ENCODE measurements at regions not wholly inside any gene's neighbourhood (a gene's known extent, or its start where the extent isn't known, plus 50 kb on each side); places are given as distances from the start of the nearest gene placed in this dataset.

DNA sequence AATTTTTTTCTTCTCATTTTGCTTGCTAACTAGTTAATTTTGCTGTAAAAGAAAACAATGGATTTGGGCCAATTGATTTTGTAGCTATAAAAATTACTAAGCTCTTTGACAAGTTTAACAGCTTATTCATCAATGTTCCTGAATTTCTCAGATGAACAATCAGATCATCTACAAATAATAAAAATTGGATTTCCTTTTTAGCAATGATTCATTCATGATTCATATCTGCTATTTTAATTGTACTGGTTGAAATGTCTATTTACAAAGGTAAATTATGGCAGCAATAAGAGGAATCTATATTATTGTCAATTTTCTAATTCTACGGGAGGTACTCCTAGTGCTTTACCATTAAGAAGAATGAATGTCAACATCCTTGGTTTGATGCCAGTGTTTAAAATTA, 178.8 kb upstream of the BTBD3 start:
- Histone ChIP-seq H3K9me3 (ENCODE audit: low read length) (no peaks in the 10 kb centered on the region), H3K4me3 (ENCODE audit: low read depth in 1 of 2, low read length in 2 of 2) (no peak overlapping the region), H3K36me3 (ENCODE audit: insufficient read depth, low read length) (no peaks in the 10 kb centered on the region), H3K27ac (ENCODE audit: low read depth, low read length) (no peak overlapping the region), H3K4me1 (ENCODE audit: insufficient read depth, low read length) (no peaks in the 10 kb centered on the region), H3K27me3 (ENCODE audit: control insufficient read depth in 1 of 2, insufficient read depth in 2 of 2, low read length in 2 of 2) (no peaks in the 10 kb centered on the region), H3K9ac (ENCODE audit: low read length) (no peak overlapping the region)

- H3K9ac ChIP-seq (ENCODE audit: low read length), result no peak overlapping the region
- H3K27ac ChIP-seq (ENCODE audit: low read depth, low read length), result no peak overlapping the region
- H3K27me3 ChIP-seq (ENCODE audit: control insufficient read depth in 1 of 2, insufficient read depth in 2 of 2, low read length in 2 of 2), result no peaks in the 10 kb centered on the region
- no peaks in the 10 kb centered on the region for H3K36me3 ChIP-seq (ENCODE audit: insufficient read depth, low read length)
- peaks cover 6% of the 10 kb centered on the region for H3K4me1 ChIP-seq (ENCODE audit: insufficient read depth, low read length)
- H3K4me3 ChIP-seq (ENCODE audit: low read depth in 1 of 2, low read length in 2 of 2), result no peak overlapping the region
- no peaks in the 10 kb centered on the region for H3K9me3 ChIP-seq (ENCODE audit: low read length)
Measured at GRCh38 chr20:11740975-11741374, 176.7 kb upstream of the BTBD3 start.

DNA sequence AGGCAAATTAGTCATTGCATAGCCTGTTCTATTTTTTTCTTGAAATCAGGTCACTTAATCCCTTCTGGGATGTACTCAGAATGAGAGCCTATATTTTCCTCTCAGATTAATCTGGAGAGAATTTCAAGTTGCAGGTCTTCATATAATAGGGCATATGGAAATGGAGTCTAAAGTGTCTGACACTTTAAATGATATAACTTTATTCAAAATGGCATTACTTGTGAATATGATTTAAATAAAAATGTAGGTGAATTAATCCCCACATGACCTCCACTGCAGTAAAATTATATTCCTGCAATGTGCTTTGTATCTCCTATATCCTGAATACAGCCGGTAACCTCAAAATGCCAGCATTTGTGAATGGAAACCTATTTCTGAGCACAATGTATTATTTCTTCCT, 172.5 kb upstream of the BTBD3 start:
- Histone ChIP-seq H3K36me3 (ENCODE audit: insufficient read depth, low read length) (no peaks in the 10 kb centered on the region), H3K9me3 (ENCODE audit: low read length) (no peaks in the 10 kb centered on the region), H3K27ac (ENCODE audit: low read depth, low read length) (no peak overlapping the region), H3K27me3 (ENCODE audit: control insufficient read depth in 1 of 2, insufficient read depth in 2 of 2, low read length in 2 of 2) (no peaks in the 10 kb centered on the region), H3K9ac (ENCODE audit: low read length) (no peak overlapping the region), H3K4me3 (ENCODE audit: low read depth in 1 of 2, low read length in 2 of 2) (no peak overlapping the region), H3K4me1 (ENCODE audit: insufficient read depth, low read length) (peaks cover 10% of the 10 kb centered on the region)

DNA sequence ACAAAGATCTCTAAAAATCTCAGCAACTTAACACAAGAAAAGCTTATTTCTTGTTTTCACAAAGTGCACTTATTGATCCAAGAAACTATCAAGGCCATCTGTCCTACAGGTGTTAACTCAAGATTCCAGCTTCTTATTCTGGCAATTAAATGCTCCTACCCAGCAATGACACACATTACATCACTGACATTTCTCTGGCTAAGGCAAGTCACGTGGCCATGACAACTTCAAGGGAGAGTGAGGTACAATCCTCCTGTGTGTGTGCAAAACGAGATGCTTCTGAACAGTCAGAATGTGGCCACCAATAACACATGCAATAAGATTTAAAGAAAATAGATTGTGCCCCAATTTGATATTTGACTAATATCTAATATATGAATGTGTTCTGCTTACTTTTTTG, 169.3 kb upstream of the BTBD3 start:
- Histone ChIP-seq H3K9ac (ENCODE audit: low read length) (no peak overlapping the region), H3K4me3 (ENCODE audit: low read depth in 1 of 2, low read length in 2 of 2) (no peak overlapping the region), H3K36me3 (ENCODE audit: insufficient read depth, low read length) (no peaks in the 10 kb centered on the region), H3K4me1 (ENCODE audit: insufficient read depth, low read length) (peaks cover 10% of the 10 kb centered on the region), H3K27ac (ENCODE audit: low read depth, low read length) (no peak overlapping the region), H3K27me3 (ENCODE audit: control insufficient read depth in 1 of 2, insufficient read depth in 2 of 2, low read length in 2 of 2) (no peaks in the 10 kb centered on the region), H3K9me3 (ENCODE audit: low read length) (no peaks in the 10 kb centered on the region)

DNA sequence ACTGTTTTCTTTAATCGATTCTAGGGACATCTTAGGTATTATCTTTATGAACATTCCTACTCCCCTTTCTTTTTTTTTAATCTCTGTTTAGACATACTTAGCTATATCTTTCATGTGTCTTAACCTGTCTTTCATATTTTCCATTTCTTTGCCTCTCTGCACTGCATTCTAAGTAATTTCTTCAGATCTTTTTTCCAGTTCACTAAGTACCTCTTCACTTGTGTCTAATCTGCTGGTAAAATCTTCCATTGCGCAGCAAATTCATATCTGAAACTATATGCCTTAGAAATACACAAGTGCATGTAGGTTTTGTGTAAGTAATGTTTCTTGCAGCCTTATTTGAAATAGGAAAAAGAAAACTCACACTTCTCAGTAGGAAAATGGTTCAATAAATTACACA, 165.4 kb upstream of the BTBD3 start:
- H3K4me3 ChIP-seq (ENCODE audit: low read depth in 1 of 2, low read length in 2 of 2), result no peak overlapping the region
- no peaks in the 10 kb centered on the region for H3K9me3 ChIP-seq (ENCODE audit: low read length)
- H3K36me3 ChIP-seq (ENCODE audit: insufficient read depth, low read length), result no peaks in the 10 kb centered on the region
- no peak overlapping the region for H3K27ac ChIP-seq (ENCODE audit: low read depth, low read length)
- H3K9ac ChIP-seq (ENCODE audit: low read length), result no peak overlapping the region
- peaks cover 12% of the 10 kb centered on the region for H3K4me1 ChIP-seq (ENCODE audit: insufficient read depth, low read length)
- H3K27me3 ChIP-seq (ENCODE audit: control insufficient read depth in 1 of 2, insufficient read depth in 2 of 2, low read length in 2 of 2), result no peaks in the 10 kb centered on the region

DNA sequence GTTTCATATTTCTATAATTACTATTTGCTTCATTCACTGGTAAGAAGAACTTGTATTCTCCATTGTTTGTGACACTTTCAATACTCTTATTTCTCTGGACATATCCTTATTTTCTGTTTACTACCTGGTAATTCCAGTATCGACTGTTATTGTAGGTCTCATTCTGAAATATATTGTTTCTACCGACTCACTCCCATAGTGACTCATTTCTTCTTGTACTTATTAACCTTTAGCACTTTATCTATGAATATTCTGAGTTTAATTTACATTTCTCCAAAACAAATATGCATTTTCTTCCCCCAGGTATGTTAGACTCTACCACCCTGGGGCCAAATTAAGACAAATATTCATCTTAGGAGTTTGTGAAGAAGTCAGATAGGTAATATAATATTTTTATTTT, 164.5 kb upstream of the BTBD3 start:
- no peak overlapping the region for H3K4me3 ChIP-seq (ENCODE audit: low read depth in 1 of 2, low read length in 2 of 2)
- no peaks in the 10 kb centered on the region for H3K9me3 ChIP-seq (ENCODE audit: low read length)
- no peak overlapping the region for H3K9ac ChIP-seq (ENCODE audit: low read length)
- no peaks in the 10 kb centered on the region for H3K36me3 ChIP-seq (ENCODE audit: insufficient read depth, low read length)
- H3K4me1 ChIP-seq (ENCODE audit: insufficient read depth, low read length), result peaks cover 12% of the 10 kb centered on the region
- no peak overlapping the region for H3K27ac ChIP-seq (ENCODE audit: low read depth, low read length)
- H3K27me3 ChIP-seq (ENCODE audit: control insufficient read depth in 1 of 2, insufficient read depth in 2 of 2, low read length in 2 of 2), result no peaks in the 10 kb centered on the region

DNA sequence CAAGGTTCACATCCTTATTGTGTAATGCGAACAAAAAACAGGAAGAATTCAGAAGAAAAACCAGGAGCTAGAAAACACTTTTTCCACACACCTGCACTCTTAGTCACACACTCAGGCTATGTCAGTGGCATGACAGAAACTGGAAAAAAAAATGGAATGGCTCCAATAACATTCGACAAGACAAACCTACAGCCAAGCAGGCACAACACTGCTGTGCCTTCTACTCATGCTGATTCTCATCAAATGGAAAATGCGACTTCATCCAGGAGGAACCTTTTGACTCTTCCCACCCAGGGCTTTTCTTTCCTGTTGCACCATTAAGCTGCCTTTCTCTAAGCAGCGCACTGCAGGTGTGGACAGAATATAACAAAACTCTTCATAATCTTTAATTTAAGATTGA, 163.2 kb upstream of the BTBD3 start:
- no peaks in the 10 kb centered on the region for H3K9me3 ChIP-seq (ENCODE audit: low read length)
- no peak overlapping the region for H3K4me3 ChIP-seq (ENCODE audit: low read depth in 1 of 2, low read length in 2 of 2)
- H3K36me3 ChIP-seq (ENCODE audit: insufficient read depth, low read length), result no peaks in the 10 kb centered on the region
- no peak overlapping the region for H3K27ac ChIP-seq (ENCODE audit: low read depth, low read length)
- H3K27me3 ChIP-seq (ENCODE audit: control insufficient read depth in 1 of 2, insufficient read depth in 2 of 2, low read length in 2 of 2), result no peaks in the 10 kb centered on the region
- no peak overlapping the region for H3K9ac ChIP-seq (ENCODE audit: low read length)
- peaks cover 12% of the 10 kb centered on the region for H3K4me1 ChIP-seq (ENCODE audit: insufficient read depth, low read length)

DNA sequence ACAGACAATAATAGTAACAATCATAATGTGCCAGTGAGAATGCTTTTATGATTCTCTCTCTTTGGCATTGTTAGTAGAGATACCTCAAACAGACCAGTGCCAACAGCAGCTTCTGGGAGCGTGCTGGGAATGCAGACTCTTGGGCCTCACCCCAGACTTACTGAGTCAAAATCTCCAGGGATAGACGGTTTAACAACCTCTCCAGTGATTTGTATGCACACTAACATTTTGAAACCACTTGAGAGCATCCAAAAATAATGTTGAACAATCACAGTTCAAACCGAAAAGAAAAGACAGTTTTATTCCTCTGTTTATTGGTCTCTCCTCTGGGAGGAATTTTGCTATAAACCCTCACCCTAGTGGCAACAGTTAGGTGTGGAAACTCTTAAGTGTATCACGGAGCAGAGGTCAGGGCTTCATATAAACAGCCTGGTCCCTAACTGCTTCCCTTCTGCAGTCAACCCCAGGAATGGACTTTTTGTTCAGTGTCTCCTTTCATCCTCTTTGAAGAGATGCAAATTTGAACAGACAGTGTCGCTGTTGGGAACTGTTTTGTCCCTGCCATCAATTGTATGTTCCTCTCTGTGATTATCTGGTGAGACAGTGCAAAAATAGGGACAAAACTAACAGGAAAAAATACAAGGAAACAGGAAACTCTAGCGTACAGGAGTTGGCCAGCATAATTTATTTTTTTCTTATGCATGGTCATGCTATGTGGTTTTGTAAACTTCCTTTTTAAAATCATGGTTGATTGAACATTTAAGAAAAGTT, 162.4 kb upstream of the BTBD3 start:
- no peak overlapping the region for H3K4me3 ChIP-seq (ENCODE audit: low read depth in 1 of 2, low read length in 2 of 2)
- H3K9ac ChIP-seq (ENCODE audit: low read length), result no peak overlapping the region
- no peaks in the 10 kb centered on the region for H3K9me3 ChIP-seq (ENCODE audit: low read length)
- no peaks in the 10 kb centered on the region for H3K27me3 ChIP-seq (ENCODE audit: control insufficient read depth in 1 of 2, insufficient read depth in 2 of 2, low read length in 2 of 2)
- peaks cover 12% of the 10 kb centered on the region for H3K4me1 ChIP-seq (ENCODE audit: insufficient read depth, low read length)
- H3K36me3 ChIP-seq (ENCODE audit: insufficient read depth, low read length), result no peaks in the 10 kb centered on the region
- no peak overlapping the region for H3K27ac ChIP-seq (ENCODE audit: low read depth, low read length)

DNA sequence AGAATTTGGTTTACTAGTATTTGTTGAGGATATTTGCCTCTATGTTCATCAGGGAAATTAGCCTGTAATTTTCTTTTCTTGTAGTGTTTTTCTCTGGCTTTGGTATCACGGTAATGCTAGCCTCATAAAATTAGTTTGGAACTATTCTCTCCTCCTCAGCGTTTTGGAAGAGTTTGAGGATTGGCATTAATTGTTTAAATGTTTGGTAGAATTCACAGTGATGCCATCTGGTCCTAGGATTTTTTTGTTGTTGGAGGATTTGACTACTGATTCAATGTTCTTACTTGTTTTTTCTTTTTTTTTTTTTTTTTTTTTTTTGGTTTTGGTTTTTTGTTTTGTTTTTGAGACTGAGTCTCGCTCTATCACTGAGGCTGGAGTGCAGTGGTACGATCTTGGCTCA, 156.2 kb upstream of the BTBD3 start:
- H3K9ac ChIP-seq (ENCODE audit: low read length), result no peak overlapping the region
- H3K4me1 ChIP-seq (ENCODE audit: insufficient read depth, low read length), result no peaks in the 10 kb centered on the region
- no peak overlapping the region for H3K4me3 ChIP-seq (ENCODE audit: low read depth in 1 of 2, low read length in 2 of 2)
- no peaks in the 10 kb centered on the region for H3K36me3 ChIP-seq (ENCODE audit: insufficient read depth, low read length)
- no peaks in the 10 kb centered on the region for H3K27me3 ChIP-seq (ENCODE audit: control insufficient read depth in 1 of 2, insufficient read depth in 2 of 2, low read length in 2 of 2)
- H3K9me3 ChIP-seq (ENCODE audit: low read length), result no peaks in the 10 kb centered on the region
- no peak overlapping the region for H3K27ac ChIP-seq (ENCODE audit: low read depth, low read length)

GRCh38 chr20:11766961-11767360, 150.7 kb upstream of the BTBD3 start:
- Histone ChIP-seq H3K27me3 (ENCODE audit: control insufficient read depth in 1 of 2, insufficient read depth in 2 of 2, low read length in 2 of 2) (no peaks in the 10 kb centered on the region), H3K27ac (ENCODE audit: low read depth, low read length) (no peak overlapping the region), H3K9ac (ENCODE audit: low read length) (no peak overlapping the region), H3K36me3 (ENCODE audit: insufficient read depth, low read length) (no peaks in the 10 kb centered on the region), H3K4me3 (ENCODE audit: low read depth in 1 of 2, low read length in 2 of 2) (no peak overlapping the region), H3K4me1 (ENCODE audit: insufficient read depth, low read length) (no peaks in the 10 kb centered on the region), H3K9me3 (ENCODE audit: low read length) (no peaks in the 10 kb centered on the region)

DNA sequence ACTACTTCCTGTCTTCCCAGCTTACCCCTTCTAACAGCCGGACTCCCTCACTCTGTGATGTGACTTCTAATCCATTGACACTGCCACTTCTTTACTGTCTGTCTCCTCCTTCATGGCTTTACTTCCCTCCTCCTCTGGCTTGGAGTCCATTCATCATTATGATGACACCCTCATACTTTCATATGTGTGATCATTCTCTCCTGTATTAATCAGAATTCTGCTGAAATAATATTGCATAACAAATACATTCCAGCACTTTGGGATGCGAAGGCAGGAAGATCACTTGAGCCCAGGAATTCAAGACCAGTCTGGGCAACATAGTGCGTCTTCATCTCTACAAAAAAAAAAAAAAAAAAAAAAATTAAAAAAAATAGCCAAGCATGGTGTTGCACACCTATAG, 147.9 kb upstream of the BTBD3 start:
- Histone ChIP-seq H3K9ac (ENCODE audit: low read length) (no peak overlapping the region), H3K36me3 (ENCODE audit: insufficient read depth, low read length) (no peaks in the 10 kb centered on the region), H3K4me1 (ENCODE audit: insufficient read depth, low read length) (no peaks in the 10 kb centered on the region), H3K4me3 (ENCODE audit: low read depth in 1 of 2, low read length in 2 of 2) (no peak overlapping the region), H3K9me3 (ENCODE audit: low read length) (no peaks in the 10 kb centered on the region), H3K27me3 (ENCODE audit: control insufficient read depth in 1 of 2, insufficient read depth in 2 of 2, low read length in 2 of 2) (no peaks in the 10 kb centered on the region), H3K27ac (ENCODE audit: low read depth, low read length) (no peak overlapping the region)

DNA sequence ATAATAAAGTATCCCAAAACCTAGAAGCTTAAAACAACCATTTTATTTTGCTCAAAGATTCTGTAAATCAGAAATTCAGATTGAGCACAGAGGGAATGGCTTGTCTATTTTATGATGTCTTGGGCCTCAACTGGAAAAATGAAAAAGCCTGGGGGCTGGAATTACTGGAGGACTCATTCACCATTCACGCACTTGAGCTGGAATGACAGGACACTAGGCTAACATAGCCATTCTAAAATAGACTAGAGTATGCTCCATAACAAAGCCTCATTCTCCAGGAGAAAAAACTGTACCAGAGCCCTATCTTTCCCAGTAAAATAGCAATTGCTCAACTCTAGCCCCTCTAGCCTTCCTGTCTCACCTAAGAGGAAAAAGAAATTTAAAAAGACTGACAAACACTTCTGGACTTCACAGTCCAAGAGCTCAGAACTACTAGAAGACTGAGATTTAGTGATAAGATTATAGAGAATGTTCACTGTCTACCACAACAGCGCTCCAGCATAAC, 145.4 kb upstream of the BTBD3 start:
- Histone ChIP-seq H3K9me3 (ENCODE audit: low read length) (no peaks in the 10 kb centered on the region), H3K27ac (ENCODE audit: low read depth, low read length) (no peak overlapping the region), H3K36me3 (ENCODE audit: insufficient read depth, low read length) (no peaks in the 10 kb centered on the region), H3K27me3 (ENCODE audit: control insufficient read depth in 1 of 2, insufficient read depth in 2 of 2, low read length in 2 of 2) (no peaks in the 10 kb centered on the region), H3K9ac (ENCODE audit: low read length) (no peak overlapping the region), H3K4me1 (ENCODE audit: insufficient read depth, low read length) (no peaks in the 10 kb centered on the region), H3K4me3 (ENCODE audit: low read depth in 1 of 2, low read length in 2 of 2) (no peak overlapping the region)
